SK-N-SH (cell line): ENCODE measurements at regions not wholly inside any gene's neighbourhood (a gene's known extent, or its start where the extent isn't known, plus 50 kb on each side); places are given as distances from the start of the nearest gene placed in this dataset.

Source experiments
- EP300 ChIP-seq, 2 experiments: IDR thresholded peaks; 2 replicates each; pipeline versions ENCODE4 v1.4.0 to v1.6.1; 2012; ENCODE audit warnings: borderline replicate concordance in 1 of 2, low read depth in 1 of 2, low read length in 1 of 2
- GABPA ChIP-seq: IDR thresholded peaks from 2 replicates; pipeline ENCODE4 v1.4.0; 2012; ENCODE audit warnings: low read depth, mild to moderate bottlenecking
- NFIC ChIP-seq: IDR thresholded peaks from 2 replicates; pipeline ENCODE4 v1.4.0; 2012; ENCODE audit warnings: borderline replicate concordance
- RAD21 ChIP-seq: IDR thresholded peaks from 2 replicates; pipeline ENCODE4 v1.6.1; 2012; ENCODE audit warnings: mild to moderate bottlenecking, low read length
- SIN3A ChIP-seq: IDR thresholded peaks from 2 replicates; pipeline ENCODE4 v1.6.1; 2012; ENCODE audit warnings: low read depth, mild to moderate bottlenecking, low read length, moderate library complexity, borderline replicate concordance
- TF ChIP-seq, protein P1 (sequence below): fragments of 200-600 bp; sonication (generic); IDR thresholded peaks from 2 replicates; pipeline ENCODE4 v1.6.1; 2017; ENCODE audit warnings: antibody characterized with exemption, mild to moderate bottlenecking, moderate library complexity
- TF ChIP-seq, protein P2 (sequence below): fragments of 150-350 bp; IDR thresholded peaks from 2 replicates; pipeline ENCODE4 v1.6.1; 2017; ENCODE audit warnings: antibody characterized with exemption, low read length, low read depth, borderline replicate concordance
- TF ChIP-seq, protein P3 (sequence below): IDR thresholded peaks from 2 replicates; pipeline ENCODE4 v1.4.0; 2012; ENCODE audit warnings: low read depth

DNA sequence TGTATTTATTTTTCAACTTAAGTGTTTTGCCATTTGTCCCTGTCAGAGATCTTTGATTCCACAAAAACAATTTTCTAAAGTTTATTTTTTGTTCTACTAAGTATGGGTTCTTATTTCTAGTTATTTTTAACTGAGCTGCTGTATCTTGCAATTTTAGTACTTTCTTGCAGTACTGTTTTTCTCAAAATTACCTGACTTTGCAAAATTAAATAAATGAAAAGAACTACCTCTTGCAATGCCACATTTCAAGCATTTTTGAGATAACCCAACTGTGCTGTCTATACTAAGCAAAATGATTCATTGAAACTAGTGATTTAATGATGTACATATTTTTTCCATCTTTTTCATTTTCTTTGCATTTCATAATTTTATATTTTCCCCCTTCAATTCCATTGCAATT, 71.5 kb upstream of the ADGRL2 start:
- no peak for TF ChIP-seq RAD21
- TF ChIP-seq, protein P1, sequence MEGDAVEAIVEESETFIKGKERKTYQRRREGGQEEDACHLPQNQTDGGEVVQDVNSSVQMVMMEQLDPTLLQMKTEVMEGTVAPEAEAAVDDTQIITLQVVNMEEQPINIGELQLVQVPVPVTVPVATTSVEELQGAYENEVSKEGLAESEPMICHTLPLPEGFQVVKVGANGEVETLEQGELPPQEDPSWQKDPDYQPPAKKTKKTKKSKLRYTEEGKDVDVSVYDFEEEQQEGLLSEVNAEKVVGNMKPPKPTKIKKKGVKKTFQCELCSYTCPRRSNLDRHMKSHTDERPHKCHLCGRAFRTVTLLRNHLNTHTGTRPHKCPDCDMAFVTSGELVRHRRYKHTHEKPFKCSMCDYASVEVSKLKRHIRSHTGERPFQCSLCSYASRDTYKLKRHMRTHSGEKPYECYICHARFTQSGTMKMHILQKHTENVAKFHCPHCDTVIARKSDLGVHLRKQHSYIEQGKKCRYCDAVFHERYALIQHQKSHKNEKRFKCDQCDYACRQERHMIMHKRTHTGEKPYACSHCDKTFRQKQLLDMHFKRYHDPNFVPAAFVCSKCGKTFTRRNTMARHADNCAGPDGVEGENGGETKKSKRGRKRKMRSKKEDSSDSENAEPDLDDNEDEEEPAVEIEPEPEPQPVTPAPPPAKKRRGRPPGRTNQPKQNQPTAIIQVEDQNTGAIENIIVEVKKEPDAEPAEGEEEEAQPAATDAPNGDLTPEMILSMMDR, result no peak
- TF ChIP-seq SIN3A, result no peak
- no peak for TF ChIP-seq NFIC
- TF ChIP-seq, protein P2, sequence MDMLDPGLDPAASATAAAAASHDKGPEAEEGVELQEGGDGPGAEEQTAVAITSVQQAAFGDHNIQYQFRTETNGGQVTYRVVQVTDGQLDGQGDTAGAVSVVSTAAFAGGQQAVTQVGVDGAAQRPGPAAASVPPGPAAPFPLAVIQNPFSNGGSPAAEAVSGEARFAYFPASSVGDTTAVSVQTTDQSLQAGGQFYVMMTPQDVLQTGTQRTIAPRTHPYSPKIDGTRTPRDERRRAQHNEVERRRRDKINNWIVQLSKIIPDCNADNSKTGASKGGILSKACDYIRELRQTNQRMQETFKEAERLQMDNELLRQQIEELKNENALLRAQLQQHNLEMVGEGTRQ, result no peak
- no peak for TF ChIP-seq GABPA
- TF ChIP-seq EP300 (IDR thresholded peaks at IDR 0.05; ENCODE audit: borderline replicate concordance in 1 of 2, low read depth in 1 of 2, low read length in 1 of 2), result no peak
- TF ChIP-seq, protein P3, sequence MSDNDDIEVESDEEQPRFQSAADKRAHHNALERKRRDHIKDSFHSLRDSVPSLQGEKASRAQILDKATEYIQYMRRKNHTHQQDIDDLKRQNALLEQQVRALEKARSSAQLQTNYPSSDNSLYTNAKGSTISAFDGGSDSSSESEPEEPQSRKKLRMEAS, result no peak
